ENCODE measurements at regions not wholly inside any gene's neighbourhood (a gene's known extent, or its start where the extent isn't known, plus 50 kb on each side); places are given as distances from the start of the nearest gene placed in this dataset.
"Not testable (repeated sequence)": the region's sequence is repeated elsewhere in the genome, so short reads cannot be mapped to it uniquely, and the experiment has no call there.

DNA sequence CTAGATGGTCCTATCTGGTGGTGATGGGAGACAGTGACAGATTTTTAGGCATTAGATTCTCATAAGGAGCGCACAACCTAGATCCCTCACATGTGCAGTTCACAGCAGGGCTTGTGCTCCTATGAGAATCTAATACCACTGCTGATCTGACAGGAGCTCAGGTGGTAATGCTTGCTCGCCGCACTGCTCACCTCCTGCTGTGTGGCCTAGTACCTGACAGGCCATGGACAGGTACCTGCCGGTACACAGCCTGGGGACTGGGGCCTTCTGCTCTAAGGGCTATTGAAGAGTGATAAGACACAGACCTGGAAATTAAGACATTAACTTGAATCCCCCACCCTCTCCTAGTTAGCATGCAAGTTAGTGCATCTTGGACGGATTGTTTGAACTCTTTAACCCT, 64.4 kb downstream of the KLRB1 start:
- not testable (repeated sequence) for DNase-seq (ENCODE audit: low read depth); H3K4me3 ChIP-seq (ENCODE audit: low read depth, low read length)

DNA sequence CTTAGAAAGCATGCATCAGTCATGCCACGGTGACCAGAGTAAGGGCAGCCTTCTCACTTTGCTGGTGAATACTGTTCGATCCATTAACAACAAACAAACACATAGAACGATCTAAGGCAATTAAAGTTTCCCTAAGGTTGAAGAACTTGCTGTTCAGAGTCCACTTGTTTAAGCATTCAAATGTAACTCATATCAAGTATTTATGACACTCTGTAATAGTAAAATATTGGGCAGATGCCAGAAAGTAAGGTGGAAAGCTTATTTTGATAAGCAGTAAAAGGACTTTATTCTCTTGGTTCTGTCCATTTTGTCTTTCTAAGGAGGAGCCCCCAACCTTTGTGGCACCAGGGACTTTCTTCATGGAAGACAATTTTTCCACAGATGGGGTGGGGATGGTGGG, 64.9 kb downstream of the KLRB1 start:
- not testable (repeated sequence) for DNase-seq (ENCODE audit: low read depth); H3K4me3 ChIP-seq (ENCODE audit: low read depth, low read length)

GRCh38 chr12:9515925-9516324, 91.8 kb downstream of the KLRB1 start:
- H3K4me3 ChIP-seq (ENCODE audit: low read depth, low read length); DNase-seq (ENCODE audit: low read depth): not testable (repeated sequence)

DNA sequence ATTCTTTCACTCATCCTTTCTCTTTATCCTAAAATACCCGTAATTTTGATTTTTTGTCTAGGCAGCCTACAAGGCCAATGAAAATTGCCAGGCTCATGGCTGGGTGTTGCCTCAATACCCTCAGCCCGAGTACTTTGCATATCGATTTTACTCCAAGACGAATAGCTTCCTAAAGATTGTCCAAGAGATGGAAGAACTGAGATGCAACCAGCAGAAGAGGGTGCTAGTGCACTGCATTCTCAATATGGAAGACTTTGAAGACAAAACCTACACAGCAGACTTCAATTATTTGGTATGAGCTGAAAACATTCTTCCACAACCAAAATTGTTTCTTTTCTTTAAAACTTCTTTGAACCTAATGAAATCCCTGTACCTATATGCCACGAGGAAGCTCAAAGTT, 95.0 kb downstream of the KLRB1 start:
- H3K4me3 ChIP-seq (ENCODE audit: low read depth, low read length); DNase-seq (ENCODE audit: low read depth): not testable (repeated sequence)
- TF ChIP-seq, protein P1, sequence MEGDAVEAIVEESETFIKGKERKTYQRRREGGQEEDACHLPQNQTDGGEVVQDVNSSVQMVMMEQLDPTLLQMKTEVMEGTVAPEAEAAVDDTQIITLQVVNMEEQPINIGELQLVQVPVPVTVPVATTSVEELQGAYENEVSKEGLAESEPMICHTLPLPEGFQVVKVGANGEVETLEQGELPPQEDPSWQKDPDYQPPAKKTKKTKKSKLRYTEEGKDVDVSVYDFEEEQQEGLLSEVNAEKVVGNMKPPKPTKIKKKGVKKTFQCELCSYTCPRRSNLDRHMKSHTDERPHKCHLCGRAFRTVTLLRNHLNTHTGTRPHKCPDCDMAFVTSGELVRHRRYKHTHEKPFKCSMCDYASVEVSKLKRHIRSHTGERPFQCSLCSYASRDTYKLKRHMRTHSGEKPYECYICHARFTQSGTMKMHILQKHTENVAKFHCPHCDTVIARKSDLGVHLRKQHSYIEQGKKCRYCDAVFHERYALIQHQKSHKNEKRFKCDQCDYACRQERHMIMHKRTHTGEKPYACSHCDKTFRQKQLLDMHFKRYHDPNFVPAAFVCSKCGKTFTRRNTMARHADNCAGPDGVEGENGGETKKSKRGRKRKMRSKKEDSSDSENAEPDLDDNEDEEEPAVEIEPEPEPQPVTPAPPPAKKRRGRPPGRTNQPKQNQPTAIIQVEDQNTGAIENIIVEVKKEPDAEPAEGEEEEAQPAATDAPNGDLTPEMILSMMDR (IDR thresholded peaks at IDR 0.05; ENCODE audit: insufficient read depth, low read depth, low read length): peak; percentile 5

DNA sequence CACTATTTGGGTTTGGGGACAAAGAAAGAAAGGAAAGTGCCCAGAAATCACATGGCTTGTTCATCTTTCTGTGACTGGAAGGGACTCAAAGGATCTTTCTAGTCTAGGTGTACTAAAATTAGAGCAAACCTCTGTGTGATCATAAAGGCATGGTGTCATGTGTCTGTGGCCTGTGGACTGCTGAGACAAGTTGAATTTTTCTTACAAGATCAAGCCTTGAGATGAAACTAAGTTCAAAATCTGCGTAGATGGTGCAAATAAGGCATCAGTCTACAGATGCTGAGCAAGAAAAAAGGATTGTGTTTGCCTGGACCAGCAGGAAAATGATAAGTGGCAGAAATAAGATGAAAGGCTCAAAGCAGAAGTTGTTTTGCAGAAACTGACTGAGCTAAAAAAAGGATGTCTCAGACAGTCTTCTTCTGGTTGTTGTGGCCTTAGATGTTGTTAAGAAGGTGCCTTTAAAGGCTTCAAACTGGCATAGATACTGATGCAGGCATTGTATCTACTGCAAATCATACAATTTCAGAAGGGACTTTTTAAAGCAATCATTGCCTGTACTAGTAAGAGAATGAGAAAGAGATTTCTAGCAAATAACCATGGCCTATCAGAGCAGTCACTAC, 97.2 kb downstream of the KLRB1 start:
- DNase-seq (ENCODE audit: low read depth); H3K4me3 ChIP-seq (ENCODE audit: low read depth, low read length): not testable (repeated sequence)

- no peak for DNase-seq (ENCODE audit: low read depth)
- TF ChIP-seq, protein P1 (IDR thresholded peaks at IDR 0.05; ENCODE audit: insufficient read depth, low read depth, low read length): no peak
Measured at GRCh38 chr12:9509464-9510161, 98.1 kb downstream of the KLRB1 start.

GRCh38 chr12:9506746-9507145, 101.0 kb downstream of the KLRB1 start:
- no peak for DNase-seq (ENCODE audit: low read depth)
- TF ChIP-seq, protein P1 (IDR thresholded peaks at IDR 0.05; ENCODE audit: insufficient read depth, low read depth, low read length): no peak

More at GRCh38 chr12:9509464-9510161, 98.1 kb downstream of the KLRB1 start:
- H3K4me3 ChIP-seq (ENCODE audit: low read depth, low read length): no peak overlapping the region

DNA sequence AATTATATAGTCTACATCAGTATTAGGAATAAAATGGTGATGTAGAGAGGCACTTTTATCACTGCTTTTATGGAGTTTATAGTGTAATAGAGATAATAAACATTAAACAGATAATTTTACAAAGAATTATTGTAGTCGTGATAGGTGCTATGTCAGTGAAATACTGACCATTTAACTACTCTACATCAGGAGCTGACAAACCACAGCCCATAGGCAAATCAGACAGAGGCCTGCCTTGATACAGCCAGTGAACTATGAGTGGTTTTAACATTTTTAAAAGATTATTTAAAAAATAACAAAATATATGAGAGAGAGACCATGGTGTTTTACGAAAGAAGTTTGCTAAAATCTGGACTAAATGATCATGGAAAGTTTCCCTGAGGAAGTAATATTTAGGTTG, 104.3 kb downstream of the KLRB1 start:
- not testable (repeated sequence) for H3K4me3 ChIP-seq (ENCODE audit: low read depth, low read length); DNase-seq (ENCODE audit: low read depth)

More at GRCh38 chr12:9506746-9507145, 101.0 kb downstream of the KLRB1 start:
- no peak overlapping the region for H3K4me3 ChIP-seq (ENCODE audit: low read depth, low read length)

- H3K4me3 ChIP-seq (ENCODE audit: low read depth, low read length); DNase-seq (ENCODE audit: low read depth): not testable (repeated sequence)
Measured at GRCh38 chr12:9502845-9503244, 104.9 kb downstream of the KLRB1 start.

GRCh38 chr12:9493325-9493724, 114.4 kb downstream of the KLRB1 start:
- not testable (repeated sequence) for H3K4me3 ChIP-seq (ENCODE audit: low read depth, low read length); DNase-seq (ENCODE audit: low read depth)

DNA sequence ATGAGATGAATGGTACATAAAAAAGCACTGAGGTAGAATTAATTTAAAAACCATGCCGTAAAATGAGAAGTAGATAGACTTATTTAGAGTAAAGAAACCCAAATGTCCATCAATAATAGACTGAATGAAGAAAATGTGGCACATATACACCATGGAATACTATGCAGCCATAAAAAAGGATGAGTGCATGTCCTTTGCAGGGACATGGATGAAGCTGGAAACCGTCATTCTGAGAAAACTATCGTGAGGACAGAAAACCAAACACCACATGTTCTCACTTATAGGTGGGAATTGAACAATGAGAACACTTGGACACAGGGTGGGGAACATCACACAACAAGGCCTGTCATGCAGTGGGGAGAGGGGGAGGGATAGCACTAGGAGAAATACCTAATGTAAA, 126.4 kb downstream of the KLRB1 start:
- DNase-seq (ENCODE audit: low read depth); H3K4me3 ChIP-seq (ENCODE audit: low read depth, low read length): not testable (repeated sequence)

DNA sequence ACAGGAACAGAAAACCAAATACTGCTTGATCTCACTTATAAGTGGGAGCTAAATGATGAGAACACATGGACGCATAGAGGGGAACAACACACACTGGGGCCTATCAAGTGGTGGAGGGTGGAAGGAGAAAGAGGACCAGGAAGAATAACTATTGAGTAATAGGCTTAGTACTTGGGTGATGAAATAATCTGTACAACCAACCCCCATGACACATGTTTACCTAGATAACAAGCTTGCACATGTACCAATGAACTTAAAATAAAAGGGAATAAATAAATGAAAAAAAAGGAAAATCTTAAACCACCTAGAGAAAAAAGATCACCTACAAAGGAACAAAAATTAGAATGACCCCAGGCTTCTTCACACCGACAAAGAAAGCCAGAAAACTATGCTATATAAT, 133.5 kb downstream of the KLRB1 start:
- not testable (repeated sequence) for H3K4me3 ChIP-seq (ENCODE audit: low read depth, low read length)
- peak; percentile 4 for DNase-seq (ENCODE audit: low read depth)

DNA sequence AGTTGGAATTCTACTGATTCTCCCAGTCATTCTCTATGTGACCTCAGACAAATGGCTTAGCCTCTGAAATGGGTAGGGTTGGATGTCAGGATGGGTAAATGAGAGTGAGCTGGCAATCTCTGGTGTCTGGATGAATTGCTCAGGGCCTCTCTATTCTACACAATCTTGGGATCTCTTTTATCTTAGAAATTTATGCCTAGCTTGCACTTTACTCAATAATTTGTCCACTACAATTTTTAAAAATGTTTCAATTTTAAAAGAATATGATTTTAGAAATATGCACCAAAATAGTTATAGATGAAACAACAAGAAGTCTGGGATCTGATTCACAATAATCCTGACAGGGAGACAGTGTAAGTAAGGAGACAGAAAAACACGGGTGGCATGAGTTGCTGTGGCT, 134.1 kb downstream of the KLRB1 start:
- DNase-seq (ENCODE audit: low read depth); H3K4me3 ChIP-seq (ENCODE audit: low read depth, low read length): not testable (repeated sequence)

DNA sequence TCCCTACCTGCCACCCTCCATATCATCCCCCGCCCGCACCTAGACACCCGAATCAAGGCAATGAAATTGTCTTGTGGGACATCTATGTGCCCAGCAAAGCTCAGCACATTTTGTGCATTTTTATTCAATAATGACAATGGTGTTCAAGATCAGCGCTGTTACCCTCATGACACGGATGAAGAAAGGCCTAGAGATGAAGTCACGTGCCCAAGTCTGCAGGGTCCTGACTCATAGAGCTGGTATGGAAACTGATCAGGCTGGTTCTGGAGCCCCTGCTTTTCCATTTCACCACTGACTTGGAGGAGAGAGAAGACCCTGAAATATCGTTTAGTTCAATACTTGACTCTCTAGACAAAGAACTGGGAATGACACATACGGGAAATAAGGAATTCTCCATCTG, 136.2 kb downstream of the KLRB1 start:
- H3K4me3 ChIP-seq (ENCODE audit: low read depth, low read length); DNase-seq (ENCODE audit: low read depth): not testable (repeated sequence)

GRCh38 chr12:9470367-9470766, 137.3 kb downstream of the KLRB1 start:
- not testable (repeated sequence) for DNase-seq (ENCODE audit: low read depth); H3K4me3 ChIP-seq (ENCODE audit: low read depth, low read length)

- DNase-seq (ENCODE audit: low read depth); H3K4me3 ChIP-seq (ENCODE audit: low read depth, low read length): not testable (repeated sequence)
Measured at GRCh38 chr12:9469956-9470355, 137.8 kb downstream of the KLRB1 start.

Data from fibroblast of villous mesenchyme (primary cell).